ENCODE measurements at regions not wholly inside any gene's neighbourhood (a gene's known extent, or its start where the extent isn't known, plus 50 kb on each side); places are given as distances from the start of the nearest gene placed in this dataset.
A peak's percentile ranks its signal among the peaks of the same experiment; 100 is the strongest.

- no peak for DNase-seq
Measured at GRCh38 chr2:94939349-94939748, 68.1 kb downstream of the TEKT4 start.

- DNase-seq: no peak
Measured at GRCh38 chr2:94947097-94948016, 76.1 kb downstream of the TEKT4 start.

- DNase-seq: no peak
Measured at GRCh38 chr2:94955702-94956101, 69.8 kb upstream of the MAL start.

DNA sequence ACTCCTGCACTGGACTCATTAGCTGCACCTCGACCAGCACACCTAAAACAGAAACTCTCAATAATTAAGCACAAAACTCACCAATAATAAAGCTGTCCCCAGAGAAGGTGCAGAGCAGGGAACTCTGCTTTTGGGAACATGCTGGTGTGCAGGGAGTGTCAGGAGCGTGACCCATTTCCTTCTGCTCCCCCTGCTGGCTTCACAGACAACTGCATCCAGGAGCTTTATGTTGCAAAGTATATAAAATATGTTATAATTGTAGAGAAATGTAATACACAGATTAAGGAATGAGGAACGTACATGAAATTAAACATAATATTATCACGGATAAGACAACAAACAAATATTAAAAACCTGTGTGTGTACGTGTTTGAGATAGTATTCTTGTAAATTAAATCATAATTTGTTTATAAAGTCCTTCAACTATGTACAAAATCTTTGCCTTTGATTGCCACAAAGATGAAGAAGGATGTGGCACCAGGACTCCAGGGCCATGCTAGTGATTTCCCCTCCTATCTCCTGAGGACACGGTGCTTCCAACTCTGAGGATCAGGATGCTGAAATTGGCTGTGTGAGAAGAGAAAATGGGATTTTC, 68.6 kb upstream of the MAL start:
- DNase-seq: peak; percentile 40 to 61 (median 52)

DNA sequence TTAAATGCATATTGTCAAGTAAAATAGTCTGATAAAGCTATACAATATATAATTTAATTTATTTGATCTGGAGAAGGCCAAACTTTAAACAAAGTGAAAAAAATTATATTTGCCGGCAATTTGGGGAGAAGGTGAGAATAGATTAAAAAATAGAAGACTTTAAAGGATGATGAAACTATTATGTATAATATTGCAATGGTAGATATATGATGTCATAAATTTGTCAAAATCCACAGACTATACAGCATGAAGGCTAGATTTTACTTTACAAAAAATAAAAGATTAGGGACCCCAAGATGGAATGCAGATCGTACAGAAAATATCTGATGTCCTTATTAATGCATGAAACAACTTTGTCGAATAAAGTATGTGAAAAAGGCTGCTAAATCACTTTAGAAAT, 67.3 kb upstream of the MAL start:
- DNase-seq: no peak

DNA sequence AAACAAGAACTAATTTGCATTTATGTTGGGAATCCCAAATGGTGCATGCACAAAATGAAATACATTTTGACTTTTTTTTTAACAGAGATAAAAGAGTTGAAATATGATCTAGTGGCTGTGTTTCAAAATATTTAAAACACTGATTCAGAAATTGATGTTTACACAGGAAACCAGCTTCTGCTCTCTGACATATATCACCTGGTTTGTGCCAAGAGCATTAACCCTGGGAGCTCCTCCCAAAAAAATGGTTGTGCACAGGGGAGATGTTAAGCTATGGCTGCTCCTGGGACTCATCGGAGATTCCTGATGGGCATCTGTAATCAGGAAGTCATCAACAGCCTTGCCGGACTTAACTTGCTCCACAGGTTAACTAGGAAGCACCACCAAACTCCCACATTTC, 65.2 kb upstream of the MAL start:
- no peak for DNase-seq

GRCh38 chr2:94960751-94961150, 64.8 kb upstream of the MAL start:
- no peak for DNase-seq

- no peak for DNase-seq
Measured at GRCh38 chr2:94964193-94964592, 61.3 kb upstream of the MAL start.

DNA sequence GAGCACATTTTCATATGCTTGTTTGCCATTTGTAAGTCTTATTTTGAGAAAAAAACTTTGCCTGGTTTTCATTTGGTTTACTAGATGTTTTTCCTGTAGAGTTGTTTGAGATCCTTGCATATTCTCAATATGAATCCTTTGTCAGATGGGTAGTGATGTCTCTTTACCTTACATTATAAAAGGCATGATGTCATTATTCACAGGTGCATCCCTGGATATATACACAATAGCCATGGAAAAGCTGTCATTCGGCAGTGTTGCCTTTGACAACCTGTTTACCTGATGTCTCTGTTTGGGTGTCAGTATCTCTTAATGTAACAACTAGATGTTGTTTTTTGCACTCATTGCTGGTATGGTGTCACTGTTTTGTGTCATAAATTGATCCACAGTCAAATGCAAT, 58.8 kb upstream of the MAL start:
- DNase-seq: no peak

- no peak for DNase-seq
Measured at GRCh38 chr2:94970353-94970752, 55.2 kb upstream of the MAL start.
